Nephron (organoid): ENCODE measurements at regions not wholly inside any gene's neighbourhood (a gene's known extent, or its start where the extent isn't known, plus 50 kb on each side); places are given as distances from the start of the nearest gene placed in this dataset.

Experiments used
- H3K27ac Mint-ChIP-seq, 3 experiments: 2 replicates each; pipeline ENCODE4 v1.8.0; 2020; ENCODE audit warnings: mixed read lengths in 3 of 3, mild to moderate bottlenecking in 2 of 3, moderate library complexity in 1 of 3
- H3K27me3 Mint-ChIP-seq: 2 replicates; pipeline ENCODE4 v1.8.0; 2021; ENCODE audit warnings: low read depth, mild to moderate bottlenecking, moderate library complexity, mixed read lengths
- H3K36me3 Mint-ChIP-seq: 2 replicates; pipeline ENCODE4 v1.8.0; 2020; ENCODE audit warnings: low read depth, mixed read lengths
- H3K4me1 Mint-ChIP-seq: 2 replicates; pipeline ENCODE4 v1.8.0; 2020; ENCODE audit warnings: mixed read lengths
- H3K4me3 Mint-ChIP-seq, 3 experiments: 2 replicates each; pipeline ENCODE4 v1.8.0; 2020; ENCODE audit warnings: mild to moderate bottlenecking in 3 of 3, mixed read lengths in 3 of 3, moderate library complexity in 2 of 3
- H3K9me3 Mint-ChIP-seq: 2 replicates; pipeline ENCODE4 v1.8.0; 2020; ENCODE audit warnings: mixed read lengths
- CTCF ChIP-seq, 3 experiments: fragments of 200-600 bp; sonication (generic); IDR thresholded peaks; one replicate each; pipeline ENCODE4 v1.5.0; 2021; ENCODE audit warnings: antibody characterized with exemption in 3 of 3; ENCODE audit not compliant: unreplicated experiment in 3 of 3

DNA sequence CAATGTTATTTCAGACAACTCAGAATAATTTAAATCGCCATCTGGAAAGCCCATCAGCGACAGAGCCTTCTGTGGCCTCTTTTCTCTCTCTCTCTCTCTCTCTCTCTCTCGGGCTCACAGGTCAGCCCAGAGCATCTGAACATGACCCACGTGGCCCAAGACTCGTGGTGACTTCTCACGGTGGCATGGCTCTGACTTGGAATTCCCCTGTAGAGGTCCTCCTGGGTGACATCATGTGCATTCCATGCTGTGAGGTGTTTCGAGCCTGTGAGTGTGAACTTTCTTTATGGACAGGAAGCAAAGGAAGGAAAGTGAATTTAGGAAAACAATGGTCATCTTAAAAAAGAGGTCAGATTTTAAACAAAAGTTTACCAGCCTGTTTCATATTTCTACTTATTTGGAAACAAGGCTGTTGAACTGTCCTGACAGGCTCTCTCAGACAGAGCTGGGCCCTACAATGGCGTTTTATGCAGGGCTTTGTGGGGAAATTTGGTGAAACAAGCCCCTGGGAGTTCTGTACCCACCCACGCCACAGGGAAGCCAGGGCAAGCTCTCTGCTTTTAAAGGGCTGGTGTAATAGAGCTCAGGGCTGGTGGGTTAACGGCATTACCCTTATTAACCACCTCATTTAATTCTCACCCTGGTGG is 359.7 kb upstream of the ZNF32 start:
- no peaks in the 10 kb centered on the region for H3K36me3 Mint-ChIP-seq
- H3K27ac Mint-ChIP-seq: peak overlapping the region; percentile 66 to 81 (median 79)
- peaks cover 11% of the 10 kb centered on the region for H3K27me3 Mint-ChIP-seq
- H3K4me3 Mint-ChIP-seq: no peak overlapping the region
- H3K4me1 Mint-ChIP-seq: peaks cover 54% of the 10 kb centered on the region
- no peak for TF ChIP-seq CTCF (IDR thresholded peaks at IDR 0.05; ENCODE audit: unreplicated experiment in 3 of 3)
- H3K9me3 Mint-ChIP-seq: no peaks in the 10 kb centered on the region

DNA sequence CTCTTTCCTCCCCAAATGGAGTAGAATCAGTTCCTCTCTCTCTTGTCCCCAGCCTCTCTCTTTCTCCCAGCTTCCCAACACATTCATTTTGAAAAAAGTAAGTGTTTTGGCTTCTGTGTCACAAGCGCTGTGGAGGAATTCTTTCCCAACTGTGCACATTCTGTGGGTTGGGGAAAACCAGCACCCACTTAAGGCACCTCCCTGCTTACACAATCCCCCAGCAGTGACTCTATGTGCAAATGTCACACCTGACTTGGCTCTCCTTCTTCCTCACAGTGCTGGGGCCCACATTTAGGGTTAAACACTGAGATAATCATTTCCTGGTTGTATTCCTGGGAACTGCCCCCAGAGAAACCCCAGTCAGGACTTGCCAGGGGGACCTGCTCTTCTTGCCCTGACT is 358.1 kb upstream of the ZNF32 start:
- Mint-ChIP-seq H3K4me3 (no peak overlapping the region), H3K9me3 (no peaks in the 10 kb centered on the region), H3K4me1 (peaks cover 41% of the 10 kb centered on the region), H3K27me3 (peaks cover 11% of the 10 kb centered on the region), H3K36me3 (no peaks in the 10 kb centered on the region), H3K27ac (no peak overlapping the region)
- no peak for TF ChIP-seq CTCF (IDR thresholded peaks at IDR 0.05; ENCODE audit: unreplicated experiment in 3 of 3)

DNA sequence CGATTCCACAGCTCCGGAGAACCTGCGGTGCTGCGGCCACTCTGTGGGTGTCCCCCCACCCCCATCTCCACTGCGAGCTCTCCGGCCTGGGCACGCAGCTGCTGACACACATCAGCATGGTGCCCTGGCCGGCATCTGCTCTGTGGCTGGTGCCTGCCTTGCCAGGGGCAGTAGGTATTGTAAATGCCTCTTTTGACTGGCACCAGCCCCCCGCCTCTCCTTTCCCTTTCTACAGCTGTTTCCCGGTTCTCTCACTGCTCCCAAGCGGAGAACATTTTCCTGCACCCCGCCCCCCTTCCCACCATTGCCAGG is 357.1 kb upstream of the ZNF32 start:
- no peak overlapping the region for H3K27ac Mint-ChIP-seq
- H3K27me3 Mint-ChIP-seq: peaks cover 11% of the 10 kb centered on the region
- no peak overlapping the region for H3K4me3 Mint-ChIP-seq
- H3K36me3 Mint-ChIP-seq: no peaks in the 10 kb centered on the region
- no peak for TF ChIP-seq CTCF (IDR thresholded peaks at IDR 0.05; ENCODE audit: unreplicated experiment in 3 of 3)
- no peaks in the 10 kb centered on the region for H3K9me3 Mint-ChIP-seq
- peaks cover 30% of the 10 kb centered on the region for H3K4me1 Mint-ChIP-seq

DNA sequence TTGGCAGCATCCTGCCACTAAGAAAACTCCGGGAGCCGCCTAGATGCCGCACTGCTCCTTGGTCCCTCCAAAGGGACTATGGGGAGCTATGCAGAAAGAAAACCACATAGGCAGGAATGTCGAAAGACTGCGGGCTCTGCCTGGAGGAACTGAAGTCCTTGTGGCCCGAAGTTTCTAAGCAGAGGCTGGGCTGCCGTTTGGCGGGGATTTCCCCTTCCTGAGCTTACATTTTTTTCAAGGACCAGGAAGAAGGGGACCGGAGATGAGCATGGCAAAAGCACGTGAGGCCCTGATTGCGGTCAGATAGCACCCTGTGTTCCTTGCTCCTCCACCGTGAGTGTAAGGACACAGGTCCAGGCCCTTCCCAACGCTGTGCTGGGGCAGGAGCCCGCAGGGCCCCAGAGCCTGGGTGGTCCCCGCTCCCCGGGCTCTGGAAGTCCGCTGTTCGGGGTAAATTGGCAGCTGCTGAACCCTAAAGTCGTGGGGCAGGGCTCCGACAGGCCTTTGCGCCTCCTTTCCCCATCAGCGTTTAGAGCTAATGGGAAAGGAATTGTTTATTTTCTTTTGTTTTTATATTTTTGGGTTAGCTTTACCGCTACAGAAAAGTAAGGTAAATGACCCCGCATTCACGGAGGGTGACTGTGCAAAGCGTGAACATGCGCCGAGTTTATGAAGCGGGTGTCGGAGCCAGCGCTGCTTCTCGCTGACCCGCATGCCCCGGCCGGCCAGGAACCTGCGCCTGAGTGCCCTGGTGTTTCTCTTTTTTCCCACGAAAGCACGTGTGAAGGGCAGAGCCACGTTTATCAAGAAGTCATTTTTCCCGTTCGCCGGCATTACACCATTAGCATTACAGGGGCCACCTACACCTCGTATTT is 356.5 kb upstream of the ZNF32 start:
- H3K36me3 Mint-ChIP-seq: no peaks in the 10 kb centered on the region
- no peak for TF ChIP-seq CTCF (IDR thresholded peaks at IDR 0.05; ENCODE audit: unreplicated experiment in 3 of 3)
- H3K27ac Mint-ChIP-seq: no peak overlapping the region
- H3K4me3 Mint-ChIP-seq: no peak overlapping the region
- no peaks in the 10 kb centered on the region for H3K9me3 Mint-ChIP-seq
- peaks cover 24% of the 10 kb centered on the region for H3K4me1 Mint-ChIP-seq
- peaks cover 11% of the 10 kb centered on the region for H3K27me3 Mint-ChIP-seq

DNA sequence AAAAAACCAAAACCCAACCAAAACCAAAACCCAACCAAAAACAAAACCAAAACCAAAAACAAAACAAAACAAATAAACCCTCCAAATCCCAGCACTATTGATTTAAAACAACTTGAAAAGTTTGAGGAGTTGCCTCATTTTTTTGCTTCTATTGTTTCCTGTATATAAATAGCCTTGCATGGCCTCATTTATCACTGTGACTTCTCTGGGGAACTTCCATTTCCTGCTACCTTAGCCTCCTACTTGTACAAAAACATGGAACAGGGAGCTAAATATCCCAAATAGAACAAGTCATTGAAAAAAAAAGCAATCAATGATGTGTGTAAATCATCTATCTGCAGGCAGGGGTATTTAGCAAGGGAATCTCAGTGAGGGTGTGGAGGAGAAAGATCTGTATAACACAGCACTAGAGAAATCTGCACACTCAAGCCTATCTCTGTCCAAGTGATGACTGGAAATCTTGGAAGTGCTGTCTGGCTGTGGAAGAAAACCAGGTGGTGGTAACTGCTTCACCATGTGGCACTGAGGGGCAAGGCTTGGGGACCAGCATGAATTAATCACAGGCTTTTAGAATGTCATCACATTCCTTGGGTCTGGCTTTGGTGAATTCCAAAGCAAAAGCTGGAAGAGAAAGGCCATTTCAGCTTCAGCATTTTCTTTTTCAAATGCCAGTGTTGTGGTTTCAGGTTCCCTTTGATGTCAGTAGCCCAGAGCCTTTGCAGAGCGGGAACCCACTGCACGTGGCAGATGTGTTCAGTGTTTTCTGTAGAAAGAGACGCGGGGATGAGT is 349.5 kb upstream of the ZNF32 start:
- Mint-ChIP-seq H3K27ac (peak overlapping the region; percentile 49 to 81 (median 78)), H3K27me3 (no peaks in the 10 kb centered on the region), H3K36me3 (peaks cover 5% of the 10 kb centered on the region), H3K9me3 (peaks cover 8% of the 10 kb centered on the region), H3K4me3 (no peak overlapping the region), H3K4me1 (peaks cover 24% of the 10 kb centered on the region)
- no peak for TF ChIP-seq CTCF (IDR thresholded peaks at IDR 0.05; ENCODE audit: unreplicated experiment in 3 of 3)
